Muscle of leg (tissue), 3 donors: ENCODE measurements at regions not wholly inside any gene's neighbourhood (a gene's known extent, or its start where the extent isn't known, plus 50 kb on each side); places are given as distances from the start of the nearest gene placed in this dataset.

Experiments
- DNase-seq: peaks from one replicate; pipeline ENCODE4 v3.0.0; 2013
- H3K27ac ChIP-seq: one replicate; pipeline ENCODE4 v1.5.1; 2013; ENCODE audit warnings: mild to moderate bottlenecking, low read length, control low read depth
- H3K27me3 ChIP-seq: one replicate; pipeline ENCODE4 v1.6.1; 2013; ENCODE audit warnings: low read length; ENCODE audit not compliant: control insufficient read depth, insufficient read depth
- H3K36me3 ChIP-seq: one replicate; pipeline ENCODE4 v1.6.1; 2013; ENCODE audit warnings: low read length; ENCODE audit not compliant: control insufficient read depth, insufficient read depth
- H3K4me1 ChIP-seq: one replicate; pipeline ENCODE4 v1.6.1; 2013; ENCODE audit warnings: low read length; ENCODE audit not compliant: control insufficient read depth, insufficient read depth
- H3K4me3 ChIP-seq: one replicate; pipeline ENCODE4 v1.5.1; 2013; ENCODE audit warnings: low read length, control low read depth
- H3K9me3 ChIP-seq: replicated peaks from 2 replicates; pipeline ENCODE4 v1.6.1; 2013; ENCODE audit warnings: low read depth, low read length; ENCODE audit not compliant: control insufficient read depth
- WGBS: methylation state at CpG from one replicate; pipeline ENCODE4 v1.1.5; 2013; ENCODE audit warnings: missing lambda C conversion rate; ENCODE audit not compliant: insufficient coverage; 5-methylcytosine and 5-hydroxymethylcytosine counted together

DNA sequence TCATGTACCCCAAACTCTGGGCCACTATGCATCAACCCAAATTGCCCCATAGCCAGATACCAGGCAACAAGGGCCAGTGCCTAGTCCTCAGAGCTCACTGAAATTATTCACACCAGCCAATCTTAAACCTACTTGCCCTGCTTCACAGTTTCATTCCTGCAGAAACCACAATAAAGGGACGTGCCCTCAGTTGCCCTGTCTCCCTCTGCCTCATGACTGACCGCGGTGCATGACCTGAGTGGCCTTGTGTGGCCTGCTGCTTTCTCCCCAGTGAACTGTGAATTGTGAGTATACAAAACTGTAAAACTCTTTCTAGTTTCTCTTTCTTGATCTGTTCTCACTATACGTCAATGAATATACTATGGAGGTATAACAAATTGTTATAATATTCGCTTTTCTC is 490.9 kb upstream of the MIS18BP1 start:
- DNase-seq: no peak

DNA sequence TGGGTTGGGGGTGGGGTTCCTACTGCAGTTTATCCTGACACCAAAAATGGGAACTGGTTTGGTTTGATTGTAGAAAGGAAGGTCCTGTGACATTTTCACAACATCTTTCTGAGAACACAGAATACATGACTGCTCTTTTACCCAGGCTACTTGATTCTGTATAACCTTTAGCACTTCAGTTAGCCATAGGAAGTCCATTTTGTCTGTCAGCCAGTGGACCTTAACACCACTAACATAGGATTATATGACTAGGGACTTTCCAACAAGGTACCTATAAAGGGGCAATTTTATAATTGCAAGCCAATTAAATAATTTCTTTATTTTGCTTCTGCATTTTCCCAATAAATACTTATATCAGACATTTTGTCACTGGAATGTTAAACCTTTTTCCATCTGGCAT is 489.2 kb upstream of the MIS18BP1 start:
- Histone ChIP-seq H3K4me3 (no peak overlapping the region), H3K36me3 (no peaks in the 10 kb centered on the region)

More for the DNA sequence above, 490.9 kb upstream of the MIS18BP1 start:
- Histone ChIP-seq H3K27ac (no peak overlapping the region), H3K36me3 (no peaks in the 10 kb centered on the region), H3K9me3 (no peaks in the 10 kb centered on the region), H3K4me1 (no peaks in the 10 kb centered on the region), H3K4me3 (no peak overlapping the region), H3K27me3 (no peaks in the 10 kb centered on the region)
- 60% methylated on average over 1 of the region's 5 CpGs for WGBS

DNA sequence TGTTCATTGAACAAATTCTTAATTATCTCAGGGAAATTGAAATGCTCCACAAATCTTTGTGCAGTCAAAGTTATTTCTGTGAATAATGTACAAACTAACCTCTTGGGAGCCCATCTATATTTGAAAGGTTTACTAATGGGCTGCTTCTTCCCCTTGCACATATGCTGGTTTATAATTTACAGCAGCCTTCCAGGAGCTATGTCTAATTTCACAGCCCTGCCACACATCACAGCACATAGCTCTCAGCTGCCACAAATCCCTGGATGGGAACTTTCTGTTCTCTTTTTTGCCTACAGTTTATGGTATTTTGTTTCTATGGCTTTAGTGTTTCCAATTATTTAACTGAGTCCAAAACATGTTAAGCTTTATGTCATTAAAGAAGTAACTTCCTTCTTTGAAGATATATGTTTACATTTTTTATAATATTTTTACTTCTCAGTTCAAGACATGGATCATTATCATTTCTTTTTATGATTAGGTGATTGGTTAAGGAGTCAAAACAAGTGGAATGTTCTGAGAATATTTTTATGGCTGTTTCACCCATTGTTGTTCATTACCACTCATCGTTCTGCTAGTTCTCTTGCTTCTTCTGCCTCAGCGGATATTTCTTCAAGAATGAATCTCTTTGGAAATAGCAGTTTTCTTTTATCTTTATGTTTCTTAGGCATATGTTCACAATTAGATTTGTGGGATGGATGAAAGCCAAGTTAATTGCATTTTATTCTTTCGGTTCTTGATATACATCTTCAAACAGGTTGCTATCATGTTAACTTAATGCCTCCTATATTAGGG is 475.6 kb upstream of the MIS18BP1 start:
- Histone ChIP-seq H3K27ac (no peak overlapping the region), H3K27me3 (no peaks in the 10 kb centered on the region), H3K9me3 (no peaks in the 10 kb centered on the region), H3K4me1 (no peaks in the 10 kb centered on the region), H3K36me3 (no peaks in the 10 kb centered on the region), H3K4me3 (no peak overlapping the region)
- no CpG with 5 or more reads among the region's 3 CpGs for WGBS
- peak; percentile 11 for DNase-seq

More for the DNA sequence above, 489.2 kb upstream of the MIS18BP1 start:
- H3K27ac ChIP-seq: no peak overlapping the region
- no peak for DNase-seq
- H3K9me3 ChIP-seq: no peaks in the 10 kb centered on the region
- H3K4me1 ChIP-seq: no peaks in the 10 kb centered on the region
- H3K27me3 ChIP-seq: no peaks in the 10 kb centered on the region

DNA sequence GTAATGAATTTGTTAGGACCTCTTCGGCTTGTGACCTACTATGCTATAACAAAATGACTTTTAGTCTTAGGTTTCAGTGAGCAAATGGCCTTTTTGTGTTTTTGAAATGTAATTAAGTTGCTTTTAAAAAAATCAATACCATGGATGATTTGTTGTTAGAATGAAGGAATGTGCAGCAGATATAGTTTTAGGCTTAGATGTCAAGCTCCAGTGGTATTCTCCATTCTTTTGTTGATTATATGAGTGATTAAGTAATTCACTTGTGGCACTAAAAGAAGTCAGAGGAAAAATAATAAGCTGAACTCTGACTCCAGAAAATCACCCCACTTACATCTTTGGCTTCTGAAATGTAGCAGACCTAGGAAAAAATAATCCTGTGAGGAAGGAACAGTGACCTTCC is 474.1 kb upstream of the MIS18BP1 start:
- Histone ChIP-seq H3K4me3 (no peak overlapping the region), H3K4me1 (no peaks in the 10 kb centered on the region), H3K27me3 (no peaks in the 10 kb centered on the region), H3K36me3 (no peaks in the 10 kb centered on the region), H3K9me3 (no peaks in the 10 kb centered on the region), H3K27ac (no peak overlapping the region)
- no CpG with 5 or more reads among the region's 1 CpG for WGBS
- no peak for DNase-seq

DNA sequence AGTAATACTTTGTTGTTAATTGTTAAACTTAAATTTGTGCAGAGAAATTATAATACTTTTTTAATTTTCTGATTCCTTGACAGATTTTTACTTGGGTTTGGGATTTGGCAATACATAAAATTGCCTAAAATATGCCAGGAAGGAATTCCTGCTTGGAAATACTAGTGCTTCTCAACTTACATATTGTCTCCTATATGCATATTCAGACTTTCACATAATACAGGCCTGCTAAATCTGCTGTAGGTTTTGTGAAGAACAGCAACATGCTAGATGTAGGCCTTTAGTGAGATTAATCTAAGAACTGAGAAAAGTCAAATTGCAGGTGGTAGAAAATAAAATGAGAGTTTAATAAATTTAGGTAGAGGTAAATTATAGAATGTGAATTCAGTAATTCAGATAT is 468.5 kb upstream of the MIS18BP1 start:
- no peaks in the 10 kb centered on the region for H3K4me1 ChIP-seq
- no peak overlapping the region for H3K4me3 ChIP-seq
- H3K27ac ChIP-seq: no peak overlapping the region
- H3K36me3 ChIP-seq: no peaks in the 10 kb centered on the region
- no peak for DNase-seq
- no peaks in the 10 kb centered on the region for H3K9me3 ChIP-seq
- no peaks in the 10 kb centered on the region for H3K27me3 ChIP-seq

DNA sequence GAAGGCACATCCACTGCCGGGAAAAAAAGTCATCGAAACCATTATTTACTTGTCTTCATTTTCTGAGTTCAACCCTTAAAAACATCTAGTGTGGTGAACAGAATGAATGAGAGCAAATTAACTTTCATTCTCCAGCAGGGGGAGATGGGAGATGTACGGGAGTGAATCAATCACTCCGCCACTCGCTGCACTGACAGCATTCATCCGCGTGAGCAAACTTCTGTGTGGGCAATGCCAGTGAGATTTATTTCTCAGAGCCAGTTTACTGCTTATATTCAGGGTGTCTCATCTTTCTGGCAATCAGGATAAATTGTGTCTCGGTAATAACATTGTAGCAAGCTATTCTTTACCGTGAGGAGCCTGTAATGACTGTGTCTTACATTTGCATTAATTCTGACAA is 463.6 kb upstream of the MIS18BP1 start:
- H3K4me1 ChIP-seq: no peaks in the 10 kb centered on the region
- whole genome bisulfite sequencing: 52% methylated on average over 7 of the region's 9 CpGs
- no peak overlapping the region for H3K4me3 ChIP-seq
- peak; percentile 6 for DNase-seq
- no peak overlapping the region for H3K27ac ChIP-seq
- H3K36me3 ChIP-seq: no peaks in the 10 kb centered on the region
- no peaks in the 10 kb centered on the region for H3K9me3 ChIP-seq
- no peaks in the 10 kb centered on the region for H3K27me3 ChIP-seq

DNA sequence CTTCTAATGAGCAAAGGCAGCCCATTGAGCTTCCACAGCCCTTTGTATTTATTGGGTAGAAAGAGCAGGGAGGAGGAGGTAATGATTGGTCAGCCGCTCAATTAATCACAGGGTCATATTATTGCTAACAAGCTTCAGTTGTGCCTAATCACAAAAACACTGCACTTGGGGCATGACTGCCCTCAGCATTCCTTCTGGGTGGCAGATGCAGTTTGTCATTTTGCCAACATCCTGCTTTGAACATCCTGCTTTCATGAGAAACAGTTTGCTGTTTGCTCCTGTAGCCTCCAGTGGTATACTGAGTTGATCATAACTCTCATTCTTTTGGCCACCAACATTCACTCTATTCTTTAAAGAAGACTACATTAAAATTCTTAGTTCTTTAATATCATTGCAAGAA is 462.9 kb upstream of the MIS18BP1 start:
- no CpG with 5 or more reads among the region's 1 CpG for WGBS
- H3K36me3 ChIP-seq: no peaks in the 10 kb centered on the region

DNA sequence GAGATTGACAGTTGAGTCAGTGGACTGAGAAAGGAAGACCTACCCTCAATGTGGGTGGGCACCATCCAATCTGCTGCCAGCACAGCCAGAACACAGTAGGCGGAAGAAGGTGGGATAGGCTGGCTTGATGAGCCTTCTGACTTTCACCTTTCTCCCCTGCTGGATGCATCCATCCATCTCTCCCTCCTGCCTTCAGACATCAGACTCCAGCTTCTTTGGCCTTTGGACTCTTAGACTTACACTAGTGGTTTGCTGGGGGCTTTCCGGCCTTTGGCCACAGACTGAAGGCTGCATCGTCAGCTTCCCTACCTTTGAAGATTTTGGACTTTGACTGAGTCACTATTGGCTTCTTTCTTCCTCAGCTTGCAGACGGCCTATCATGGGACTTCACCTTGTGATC is 456.5 kb upstream of the MIS18BP1 start:
- Histone ChIP-seq H3K36me3 (no peaks in the 10 kb centered on the region), H3K27me3 (no peaks in the 10 kb centered on the region), H3K9me3 (no peaks in the 10 kb centered on the region), H3K27ac (no peak overlapping the region), H3K4me1 (no peaks in the 10 kb centered on the region), H3K4me3 (no peak overlapping the region)
- DNase-seq: no peak
- 75% methylated on average over 3 of the region's 4 CpGs for WGBS

More for the DNA sequence above, 462.9 kb upstream of the MIS18BP1 start:
- no peaks in the 10 kb centered on the region for H3K9me3 ChIP-seq
- H3K27ac ChIP-seq: no peak overlapping the region
- H3K4me1 ChIP-seq: no peaks in the 10 kb centered on the region
- H3K4me3 ChIP-seq: no peak overlapping the region
- no peak for DNase-seq
- H3K27me3 ChIP-seq: no peaks in the 10 kb centered on the region

DNA sequence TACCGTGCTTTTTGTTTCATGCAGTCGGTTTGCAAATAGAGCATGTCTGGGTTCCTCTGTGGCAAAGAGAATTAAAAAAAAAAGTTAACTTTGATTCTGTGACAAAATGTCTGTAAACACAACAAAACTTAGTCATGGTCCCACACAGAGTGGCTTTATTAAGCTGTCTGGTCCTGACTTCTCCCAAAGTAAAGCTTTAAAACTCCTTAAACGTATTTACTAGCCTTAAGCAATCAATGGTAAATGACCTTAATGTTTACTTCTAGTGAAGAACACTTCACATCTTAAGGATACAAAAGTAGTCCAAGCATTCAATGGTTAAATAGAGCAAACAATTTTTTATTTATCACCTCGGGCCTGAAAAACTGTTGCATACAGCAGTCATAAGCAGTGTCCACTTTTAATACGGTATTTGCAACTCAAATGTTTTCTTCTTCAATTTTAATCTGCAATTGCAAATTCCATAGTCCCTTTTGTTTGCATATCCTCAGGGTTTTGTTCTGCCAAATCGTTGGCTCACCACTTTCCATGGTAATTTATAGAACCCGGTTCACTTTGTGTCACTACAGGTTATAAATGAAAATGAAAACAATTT is 453.0 kb upstream of the MIS18BP1 start:
- 83% methylated on average over 1 of the region's 7 CpGs for WGBS
- no peak overlapping the region for H3K4me3 ChIP-seq

DNA sequence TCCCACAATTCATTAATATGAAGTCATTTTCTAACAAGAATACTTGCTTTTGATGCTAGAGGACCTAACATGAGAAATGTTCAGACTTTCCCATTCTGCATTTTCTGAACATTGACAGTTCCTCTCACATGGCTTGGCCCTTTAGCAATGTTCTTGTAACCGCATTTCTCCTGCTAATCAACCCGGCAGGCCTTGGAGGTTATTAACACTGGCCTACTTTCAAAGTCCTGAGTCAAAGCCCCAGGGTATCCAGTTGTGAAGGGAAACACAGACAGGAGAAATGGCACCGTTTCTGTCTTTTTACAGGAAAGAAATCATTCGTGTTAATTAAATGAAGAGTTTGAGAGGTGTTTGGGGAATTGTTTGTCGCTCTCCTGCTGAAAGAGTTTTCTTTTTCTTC is 446.5 kb upstream of the MIS18BP1 start:
- WGBS: 45% methylated on average over 2 of the region's 5 CpGs
- no peak overlapping the region for H3K27ac ChIP-seq
- H3K4me1 ChIP-seq: no peaks in the 10 kb centered on the region
- no peak for DNase-seq
- H3K27me3 ChIP-seq: no peaks in the 10 kb centered on the region
- H3K9me3 ChIP-seq: no peaks in the 10 kb centered on the region
- no peaks in the 10 kb centered on the region for H3K36me3 ChIP-seq
- no peak overlapping the region for H3K4me3 ChIP-seq

More for the DNA sequence above, 453.0 kb upstream of the MIS18BP1 start:
- H3K4me1 ChIP-seq: no peaks in the 10 kb centered on the region
- no peak overlapping the region for H3K27ac ChIP-seq
- H3K36me3 ChIP-seq: no peaks in the 10 kb centered on the region
- no peak for DNase-seq
- no peaks in the 10 kb centered on the region for H3K9me3 ChIP-seq
- H3K27me3 ChIP-seq: no peaks in the 10 kb centered on the region
